ENCODE measurements at regions not wholly inside any gene's neighbourhood (a gene's known extent, or its start where the extent isn't known, plus 50 kb on each side); places are given as distances from the start of the nearest gene placed in this dataset.

DNA sequence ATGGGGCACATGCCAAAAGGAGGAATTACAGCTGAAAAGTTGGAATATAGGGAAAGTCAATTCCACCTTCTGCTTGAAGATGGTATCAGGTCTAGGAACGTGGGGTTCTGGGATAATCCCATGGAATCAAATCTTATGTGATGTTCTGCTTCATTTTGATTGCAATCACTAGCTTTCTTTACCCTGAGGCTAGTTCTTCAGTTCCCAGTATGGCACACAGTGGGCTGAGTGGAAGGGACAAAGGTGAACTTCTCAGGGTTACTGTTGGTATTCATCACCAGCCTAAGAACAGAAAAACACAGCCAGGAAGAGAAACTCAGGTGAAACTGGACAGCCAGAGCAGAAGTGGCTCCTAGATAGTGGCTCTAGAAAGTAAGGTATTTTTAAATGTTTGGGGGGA, 117.8 kb downstream of the TNFSF18 start (continued):
- TF ChIP-seq RAD21 (IDR thresholded peaks at IDR 0.05 in 1 of 2, conservative IDR thresholded peaks at IDR 0.05 in 1 of 2; ENCODE audit: low read depth in 2 of 2, low read length in 2 of 2): no peak
- no peak for TF ChIP-seq SP1 (IDR thresholded peaks at IDR 0.05; ENCODE audit: low read depth, low read length)

All from H1 (cell line).